A549 (cell line): ENCODE measurements at regions not wholly inside any gene's neighbourhood (a gene's known extent, or its start where the extent isn't known, plus 50 kb on each side); places are given as distances from the start of the nearest gene placed in this dataset.

Experiments used
- CBX2 ChIP-seq: fragments of 200-600 bp; sonication (generic); IDR thresholded peaks from 2 replicates; pipeline ENCODE4 v1.6.1; 2016; ENCODE audit warnings: low read depth, mild to moderate bottlenecking, borderline replicate concordance
- EP300 ChIP-seq, 2 experiments: fragments of >200 bp; sonication (Bioruptor Twin); formaldehyde crosslinking; IDR thresholded peaks; 2 replicates in 1 of 2; 3 replicates in 1 of 2; pipeline ENCODE4 v1.6.1; 2016 to 2017
- POLR2A ChIP-seq: IDR thresholded peaks from 2 replicates; pipeline ENCODE4 v1.6.1; 2012; ENCODE audit warnings: mild to moderate bottlenecking, low read length
- RAD21 ChIP-seq, 2 experiments: fragments of >200 bp in 1 of 2; sonication (Bioruptor Twin) in 1 of 2; formaldehyde crosslinking in 1 of 2; IDR thresholded peaks in 1 of 2; conservative IDR thresholded peaks in 1 of 2; 2 replicates in 1 of 2; 3 replicates in 1 of 2; pipeline ENCODE4 v1.6.1; 2012 to 2018; ENCODE audit warnings: inconsistent platforms in 1 of 2
- ZFP36 ChIP-seq: fragments of 450-650 bp; IDR thresholded peaks from 2 replicates; pipeline ENCODE4 v1.6.1; 2014; ENCODE audit warnings: borderline replicate concordance; ENCODE audit not compliant: partially characterized antibody
- ZSCAN20 ChIP-seq: fragments of 250-450 bp; sonication (Bioruptor Pico); IDR thresholded peaks from 2 replicates; pipeline ENCODE4 v1.8.0; 2022; ENCODE audit warnings: mild to moderate bottlenecking, moderate library complexity
- TF ChIP-seq, protein P1 (sequence below): fragments of >200 bp; sonication (Bioruptor Twin); formaldehyde crosslinking; IDR thresholded peaks from 3 replicates; pipeline ENCODE4 v1.5.1; 2016
- TF ChIP-seq, protein P2 (sequence below): IDR thresholded peaks from 2 replicates; pipeline ENCODE4 v1.6.1; 2012
- TF ChIP-seq, protein P3 (sequence below): fragments of 450-650 bp; IDR thresholded peaks from 2 replicates; pipeline ENCODE4 v1.6.1; 2014; ENCODE audit warnings: antibody characterized with exemption

DNA sequence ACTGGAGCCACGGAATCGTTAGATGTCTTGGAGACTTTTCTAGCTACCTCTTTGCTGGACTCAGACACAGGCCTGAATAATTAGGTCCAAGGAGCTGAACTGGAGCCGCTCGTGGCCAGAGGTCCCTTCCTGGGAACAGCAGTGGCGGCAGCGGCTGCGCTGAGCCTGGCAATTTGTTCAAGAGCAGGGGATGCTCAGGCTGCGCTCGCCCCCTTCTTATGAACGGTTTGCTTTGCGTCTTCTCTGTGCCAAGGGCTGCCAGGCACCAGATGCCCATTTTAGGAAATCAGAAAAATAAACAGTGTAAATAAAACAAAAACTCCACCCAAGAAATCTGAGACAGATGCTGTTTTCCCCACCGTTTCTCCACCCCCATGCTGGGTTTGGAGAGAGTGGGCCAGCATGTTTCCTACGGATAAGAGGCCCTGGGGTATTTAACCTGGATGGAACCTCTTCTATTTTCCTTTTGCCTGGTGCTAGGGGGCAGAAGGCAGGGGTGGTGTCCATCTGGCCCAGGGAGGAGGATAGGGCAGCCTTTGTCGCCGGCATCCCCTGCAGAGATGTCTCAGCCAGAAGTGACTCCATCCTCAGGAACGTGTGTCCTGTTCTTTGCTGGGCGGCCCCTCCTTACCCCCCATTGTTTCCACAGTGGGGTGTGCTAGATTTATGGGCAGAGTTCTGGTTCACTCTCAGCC, 163.4 kb downstream of the SEC14L1 start:
- TF ChIP-seq EP300 (IDR thresholded peaks at IDR 0.05) (no peak), ZFP36 (no peak), POLR2A (no peak), ZSCAN20 (no peak), RAD21 (conservative IDR thresholded peaks at IDR 0.05 in 1 of 2, IDR thresholded peaks at IDR 0.05 in 1 of 2) (no peak), CBX2 (no peak)
- TF ChIP-seq, protein P1, sequence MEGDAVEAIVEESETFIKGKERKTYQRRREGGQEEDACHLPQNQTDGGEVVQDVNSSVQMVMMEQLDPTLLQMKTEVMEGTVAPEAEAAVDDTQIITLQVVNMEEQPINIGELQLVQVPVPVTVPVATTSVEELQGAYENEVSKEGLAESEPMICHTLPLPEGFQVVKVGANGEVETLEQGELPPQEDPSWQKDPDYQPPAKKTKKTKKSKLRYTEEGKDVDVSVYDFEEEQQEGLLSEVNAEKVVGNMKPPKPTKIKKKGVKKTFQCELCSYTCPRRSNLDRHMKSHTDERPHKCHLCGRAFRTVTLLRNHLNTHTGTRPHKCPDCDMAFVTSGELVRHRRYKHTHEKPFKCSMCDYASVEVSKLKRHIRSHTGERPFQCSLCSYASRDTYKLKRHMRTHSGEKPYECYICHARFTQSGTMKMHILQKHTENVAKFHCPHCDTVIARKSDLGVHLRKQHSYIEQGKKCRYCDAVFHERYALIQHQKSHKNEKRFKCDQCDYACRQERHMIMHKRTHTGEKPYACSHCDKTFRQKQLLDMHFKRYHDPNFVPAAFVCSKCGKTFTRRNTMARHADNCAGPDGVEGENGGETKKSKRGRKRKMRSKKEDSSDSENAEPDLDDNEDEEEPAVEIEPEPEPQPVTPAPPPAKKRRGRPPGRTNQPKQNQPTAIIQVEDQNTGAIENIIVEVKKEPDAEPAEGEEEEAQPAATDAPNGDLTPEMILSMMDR: no peak
- TF ChIP-seq, protein P2, sequence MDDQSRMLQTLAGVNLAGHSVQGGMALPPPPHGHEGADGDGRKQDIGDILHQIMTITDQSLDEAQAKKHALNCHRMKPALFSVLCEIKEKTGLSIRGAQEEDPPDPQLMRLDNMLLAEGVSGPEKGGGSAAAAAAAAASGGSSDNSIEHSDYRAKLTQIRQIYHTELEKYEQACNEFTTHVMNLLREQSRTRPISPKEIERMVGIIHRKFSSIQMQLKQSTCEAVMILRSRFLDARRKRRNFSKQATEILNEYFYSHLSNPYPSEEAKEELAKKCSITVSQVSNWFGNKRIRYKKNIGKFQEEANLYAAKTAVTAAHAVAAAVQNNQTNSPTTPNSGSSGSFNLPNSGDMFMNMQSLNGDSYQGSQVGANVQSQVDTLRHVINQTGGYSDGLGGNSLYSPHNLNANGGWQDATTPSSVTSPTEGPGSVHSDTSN: no peak
- TF ChIP-seq, protein P3, sequence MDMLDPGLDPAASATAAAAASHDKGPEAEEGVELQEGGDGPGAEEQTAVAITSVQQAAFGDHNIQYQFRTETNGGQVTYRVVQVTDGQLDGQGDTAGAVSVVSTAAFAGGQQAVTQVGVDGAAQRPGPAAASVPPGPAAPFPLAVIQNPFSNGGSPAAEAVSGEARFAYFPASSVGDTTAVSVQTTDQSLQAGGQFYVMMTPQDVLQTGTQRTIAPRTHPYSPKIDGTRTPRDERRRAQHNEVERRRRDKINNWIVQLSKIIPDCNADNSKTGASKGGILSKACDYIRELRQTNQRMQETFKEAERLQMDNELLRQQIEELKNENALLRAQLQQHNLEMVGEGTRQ: no peak
